ENCODE measurements at regions not wholly inside any gene's neighbourhood (a gene's known extent, or its start where the extent isn't known, plus 50 kb on each side); places are given as distances from the start of the nearest gene placed in this dataset.

DNA sequence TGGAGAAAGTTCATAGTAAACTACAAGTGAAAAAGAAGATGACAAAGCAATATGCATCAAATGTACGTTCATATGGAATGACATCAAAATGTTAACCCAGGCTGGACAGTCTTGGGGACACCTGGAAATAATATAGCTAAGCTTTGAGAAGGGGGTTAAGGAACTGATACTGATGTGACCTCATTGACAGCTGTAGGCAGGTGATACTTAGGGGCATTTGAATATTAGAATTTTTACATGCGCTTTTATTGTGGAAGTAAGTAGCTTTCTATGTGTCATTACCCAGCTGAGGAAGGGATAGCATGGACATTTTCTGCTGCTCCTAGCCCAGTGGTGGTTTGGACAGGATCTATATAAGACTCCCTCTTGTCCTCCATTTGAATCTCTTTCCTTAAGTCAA, 299.7 kb downstream of the CWC27 start:
- TF ChIP-seq, protein P1, sequence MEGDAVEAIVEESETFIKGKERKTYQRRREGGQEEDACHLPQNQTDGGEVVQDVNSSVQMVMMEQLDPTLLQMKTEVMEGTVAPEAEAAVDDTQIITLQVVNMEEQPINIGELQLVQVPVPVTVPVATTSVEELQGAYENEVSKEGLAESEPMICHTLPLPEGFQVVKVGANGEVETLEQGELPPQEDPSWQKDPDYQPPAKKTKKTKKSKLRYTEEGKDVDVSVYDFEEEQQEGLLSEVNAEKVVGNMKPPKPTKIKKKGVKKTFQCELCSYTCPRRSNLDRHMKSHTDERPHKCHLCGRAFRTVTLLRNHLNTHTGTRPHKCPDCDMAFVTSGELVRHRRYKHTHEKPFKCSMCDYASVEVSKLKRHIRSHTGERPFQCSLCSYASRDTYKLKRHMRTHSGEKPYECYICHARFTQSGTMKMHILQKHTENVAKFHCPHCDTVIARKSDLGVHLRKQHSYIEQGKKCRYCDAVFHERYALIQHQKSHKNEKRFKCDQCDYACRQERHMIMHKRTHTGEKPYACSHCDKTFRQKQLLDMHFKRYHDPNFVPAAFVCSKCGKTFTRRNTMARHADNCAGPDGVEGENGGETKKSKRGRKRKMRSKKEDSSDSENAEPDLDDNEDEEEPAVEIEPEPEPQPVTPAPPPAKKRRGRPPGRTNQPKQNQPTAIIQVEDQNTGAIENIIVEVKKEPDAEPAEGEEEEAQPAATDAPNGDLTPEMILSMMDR (IDR thresholded peaks at IDR 0.05), result no peak
- TF ChIP-seq POLR2AphosphoS5 (IDR thresholded peaks at IDR 0.05), result no peak
- TF ChIP-seq EP300 (IDR thresholded peaks at IDR 0.05), result no peak
- no peak for TF ChIP-seq POLR2A (IDR thresholded peaks at IDR 0.05)
- 80 to 85% methylated on average over 2 of the region's 2 CpGs for WGBS, 2 donors (ENCODE audit: low coverage in 1 of 2)
- no peak for ATAC-seq
- no peaks in the 10 kb centered on the region for H3K36me3 ChIP-seq
- no peak overlapping the region for H3K27ac ChIP-seq
- no peak overlapping the region for H3K4me3 ChIP-seq
- H3K4me1 ChIP-seq, result peaks cover 0 to 10% (median 6%) of the 10 kb centered on the region in 3 donors
- no peaks in the 10 kb centered on the region for H3K9me3 ChIP-seq
- no peaks in the 10 kb centered on the region for H3K27me3 ChIP-seq

DNA sequence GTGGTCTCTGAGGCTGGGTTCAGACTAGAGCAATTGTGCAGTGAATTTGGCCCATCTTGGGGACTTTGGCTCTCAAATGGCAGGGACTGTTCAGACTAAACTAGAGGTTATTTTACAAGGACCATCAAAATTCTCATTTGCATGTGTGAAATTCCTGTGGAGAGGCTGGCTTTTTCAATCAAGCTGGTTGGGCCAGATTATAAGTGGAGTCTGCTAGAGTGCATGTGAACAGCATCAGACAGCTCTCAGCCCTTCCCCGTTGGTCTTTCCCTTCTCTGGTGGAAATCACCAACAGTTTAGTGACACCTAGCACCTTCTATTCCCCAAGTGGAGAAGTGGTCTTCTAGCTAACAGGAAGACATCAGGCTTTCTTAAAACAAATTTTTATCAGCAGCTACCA, 301.3 kb downstream of the CWC27 start:
- no peaks in the 10 kb centered on the region for H3K9me3 ChIP-seq
- no peak overlapping the region for H3K4me3 ChIP-seq
- H3K27ac ChIP-seq, result no peak overlapping the region
- ATAC-seq, result no peak
- 82 to 100% methylated on average over 1 of the region's 1 CpG for WGBS, 2 donors (ENCODE audit: low coverage in 1 of 2)
- TF ChIP-seq, protein P1 (IDR thresholded peaks at IDR 0.05), result no peak
- TF ChIP-seq POLR2A (IDR thresholded peaks at IDR 0.05), result no peak
- TF ChIP-seq EP300 (IDR thresholded peaks at IDR 0.05), result no peak
- TF ChIP-seq POLR2AphosphoS5 (IDR thresholded peaks at IDR 0.05), result no peak
- H3K4me1 ChIP-seq, result peaks cover 0 to 10% (median 6%) of the 10 kb centered on the region in 3 donors
- no peaks in the 10 kb centered on the region for H3K36me3 ChIP-seq
- no peaks in the 10 kb centered on the region for H3K27me3 ChIP-seq

DNA sequence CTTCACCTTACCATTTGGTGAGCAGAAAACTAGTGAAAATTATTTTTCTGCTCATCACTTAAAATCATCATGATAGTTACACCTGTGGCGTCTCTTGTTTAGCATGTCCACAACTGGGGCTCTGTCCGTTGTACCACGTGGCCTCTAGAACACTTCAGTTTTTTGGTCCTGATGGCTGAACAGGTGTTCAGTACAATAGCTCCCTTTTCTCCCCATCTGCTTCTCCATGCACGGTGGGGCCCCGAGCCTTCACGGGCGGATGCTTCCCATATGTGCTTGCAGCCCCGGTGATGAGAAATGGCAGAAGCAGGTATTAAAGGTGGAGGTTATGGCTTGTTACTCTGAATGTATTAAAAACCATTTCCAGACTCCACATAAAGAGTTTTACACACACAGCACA, 304.1 kb downstream of the CWC27 start:
- 74 to 83% methylated on average over 4 to 6 of the region's 8 CpGs for WGBS, 2 donors (ENCODE audit: low coverage in 1 of 2)
- no peaks in the 10 kb centered on the region for H3K36me3 ChIP-seq
- H3K4me3 ChIP-seq, result no peak overlapping the region
- H3K27ac ChIP-seq, result no peak overlapping the region
- TF ChIP-seq POLR2AphosphoS5 (IDR thresholded peaks at IDR 0.05), result no peak
- TF ChIP-seq, protein P1 (IDR thresholded peaks at IDR 0.05), result no peak
- no peak for ATAC-seq
- H3K4me1 ChIP-seq, result peaks cover 0 to 17% (median 3%) of the 10 kb centered on the region in 3 donors
- no peaks in the 10 kb centered on the region for H3K27me3 ChIP-seq
- H3K9me3 ChIP-seq, result no peaks in the 10 kb centered on the region

DNA sequence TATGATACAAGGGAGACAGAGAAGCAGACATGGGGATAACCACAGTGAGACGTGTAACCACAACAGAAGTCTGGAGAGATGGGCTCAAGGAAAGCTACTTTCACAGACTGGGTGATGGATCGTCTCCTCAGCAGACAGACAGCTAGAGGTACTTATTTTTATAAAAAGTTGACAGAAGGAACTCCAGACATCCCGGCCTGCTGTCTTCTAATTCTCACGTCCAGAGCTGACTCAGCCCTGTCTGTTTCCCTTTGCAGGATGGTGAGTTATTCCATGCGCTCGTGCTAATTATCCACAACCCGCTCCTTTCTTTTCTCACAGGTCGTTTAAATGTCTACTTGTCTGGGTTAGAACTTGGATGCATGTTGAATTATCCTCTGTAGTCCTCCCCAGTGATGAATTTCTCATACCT, 304.5 kb downstream of the CWC27 start:
- WGBS, 2 donors (ENCODE audit: low coverage in 1 of 2), result 67 to 68% methylated on average over 7 to 8 of the region's 8 CpGs
- TF ChIP-seq POLR2AphosphoS5 (IDR thresholded peaks at IDR 0.05) (no peak), POLR2A (IDR thresholded peaks at IDR 0.05) (no peak), EP300 (IDR thresholded peaks at IDR 0.05) (no peak)
- TF ChIP-seq, protein P1 (IDR thresholded peaks at IDR 0.05), result no peak
- Histone ChIP-seq H3K36me3 (no peaks in the 10 kb centered on the region), H3K4me3 (no peak overlapping the region), H3K27me3 (no peaks in the 10 kb centered on the region), H3K4me1 (peaks cover 0 to 17% (median 3%) of the 10 kb centered on the region in 3 donors), H3K9me3 (no peaks in the 10 kb centered on the region), H3K27ac (no peak overlapping the region)
- ATAC-seq, result no peak

DNA sequence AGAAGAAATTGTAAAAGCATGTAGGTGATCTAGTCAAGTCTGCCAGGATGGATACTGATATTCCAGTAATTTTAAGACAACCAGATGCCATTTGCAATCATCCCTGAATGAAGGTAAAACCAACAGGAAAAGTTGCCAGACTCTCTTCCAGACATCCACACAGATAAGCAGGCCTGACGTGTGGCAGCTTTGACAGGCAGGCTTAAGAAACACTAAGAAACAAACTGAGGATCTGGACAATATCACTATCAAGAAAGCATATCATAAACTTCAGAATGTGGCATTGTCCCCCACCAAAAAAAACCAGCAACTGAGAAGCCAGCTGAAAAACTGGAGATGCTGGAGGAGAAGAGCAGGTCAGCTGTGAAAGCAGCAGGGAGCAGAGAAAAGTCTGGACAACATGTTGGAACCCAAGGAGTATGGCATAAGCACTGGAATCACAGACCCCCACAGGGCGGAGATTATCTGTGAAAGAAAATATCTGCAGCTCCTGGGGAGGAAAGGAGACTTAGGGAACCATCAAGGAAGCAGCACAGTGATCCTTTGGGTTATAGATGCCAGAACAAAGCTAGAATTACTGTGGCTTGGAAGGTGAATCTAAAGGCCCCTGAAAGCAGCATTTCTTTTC, 307.0 kb downstream of the CWC27 start:
- no peaks in the 10 kb centered on the region for H3K9me3 ChIP-seq
- peak overlapping the region in 2 of 4 donors; percentile 32 to 43 for H3K27ac ChIP-seq
- H3K4me1 ChIP-seq, result peaks cover 0 to 17% (median 3%) of the 10 kb centered on the region in 3 donors
- no peak for TF ChIP-seq EP300 (IDR thresholded peaks at IDR 0.05)
- no peak for TF ChIP-seq POLR2AphosphoS5 (IDR thresholded peaks at IDR 0.05)
- no peak for TF ChIP-seq POLR2A (IDR thresholded peaks at IDR 0.05)
- TF ChIP-seq, protein P1 (IDR thresholded peaks at IDR 0.05), result no peak
- H3K4me3 ChIP-seq, result no peak overlapping the region
- ATAC-seq, result no peak
- WGBS, 2 donors (ENCODE audit: low coverage in 1 of 2), result 69 to 86% methylated on average over 2 of the region's 2 CpGs
- no peaks in the 10 kb centered on the region for H3K36me3 ChIP-seq
- no peaks in the 10 kb centered on the region for H3K27me3 ChIP-seq
